ENCODE measurements at regions not wholly inside any gene's neighbourhood (a gene's known extent, or its start where the extent isn't known, plus 50 kb on each side); places are given as distances from the start of the nearest gene placed in this dataset.

DNA sequence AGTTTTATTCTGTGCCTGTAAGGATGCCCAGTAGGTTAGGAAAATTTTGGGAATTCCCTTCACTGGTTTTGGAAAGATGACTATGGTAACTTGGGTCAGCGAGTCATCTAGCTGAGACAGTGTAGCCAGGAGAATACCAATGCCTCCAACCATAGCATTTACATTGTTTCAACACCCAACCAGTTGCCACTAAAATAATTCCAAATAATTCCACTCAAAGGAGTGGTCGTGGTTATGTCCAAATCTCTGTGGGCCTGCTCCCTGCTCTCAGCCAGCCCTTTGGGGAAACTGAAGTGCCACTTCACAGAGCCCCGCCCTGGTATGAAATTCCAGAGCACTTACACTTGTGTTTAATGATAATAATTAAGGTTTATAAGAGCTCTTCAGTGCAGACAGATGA lies 310.5 kb downstream of the PLK2 start:
- Histone ChIP-seq H3K27ac (no peak overlapping the region), H3K9me3 (no peaks in the 10 kb centered on the region), H3K4me3 (no peak overlapping the region), H3K4me1 (no peaks in the 10 kb centered on the region), H3K36me3 (replicated peaks in 1 of 2; ENCODE audit: insufficient read depth in 1 of 2, low read depth in 2 of 2) (no peaks in the 10 kb centered on the region), H3K27me3 (no peaks in the 10 kb centered on the region)
- ATAC-seq (no peak), DNase-seq (no peak)
- intact Hi-C loops (cut with DNase I): no loop called here
- TF ChIP-seq POLR2A (IDR thresholded peaks at IDR 0.05): no peak
- TF ChIP-seq, protein P1, sequence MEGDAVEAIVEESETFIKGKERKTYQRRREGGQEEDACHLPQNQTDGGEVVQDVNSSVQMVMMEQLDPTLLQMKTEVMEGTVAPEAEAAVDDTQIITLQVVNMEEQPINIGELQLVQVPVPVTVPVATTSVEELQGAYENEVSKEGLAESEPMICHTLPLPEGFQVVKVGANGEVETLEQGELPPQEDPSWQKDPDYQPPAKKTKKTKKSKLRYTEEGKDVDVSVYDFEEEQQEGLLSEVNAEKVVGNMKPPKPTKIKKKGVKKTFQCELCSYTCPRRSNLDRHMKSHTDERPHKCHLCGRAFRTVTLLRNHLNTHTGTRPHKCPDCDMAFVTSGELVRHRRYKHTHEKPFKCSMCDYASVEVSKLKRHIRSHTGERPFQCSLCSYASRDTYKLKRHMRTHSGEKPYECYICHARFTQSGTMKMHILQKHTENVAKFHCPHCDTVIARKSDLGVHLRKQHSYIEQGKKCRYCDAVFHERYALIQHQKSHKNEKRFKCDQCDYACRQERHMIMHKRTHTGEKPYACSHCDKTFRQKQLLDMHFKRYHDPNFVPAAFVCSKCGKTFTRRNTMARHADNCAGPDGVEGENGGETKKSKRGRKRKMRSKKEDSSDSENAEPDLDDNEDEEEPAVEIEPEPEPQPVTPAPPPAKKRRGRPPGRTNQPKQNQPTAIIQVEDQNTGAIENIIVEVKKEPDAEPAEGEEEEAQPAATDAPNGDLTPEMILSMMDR (IDR thresholded peaks at IDR 0.05): no peak
- WGBS, 2 donors: 83 to 88% methylated on average over 3 of the region's 3 CpGs

DNA sequence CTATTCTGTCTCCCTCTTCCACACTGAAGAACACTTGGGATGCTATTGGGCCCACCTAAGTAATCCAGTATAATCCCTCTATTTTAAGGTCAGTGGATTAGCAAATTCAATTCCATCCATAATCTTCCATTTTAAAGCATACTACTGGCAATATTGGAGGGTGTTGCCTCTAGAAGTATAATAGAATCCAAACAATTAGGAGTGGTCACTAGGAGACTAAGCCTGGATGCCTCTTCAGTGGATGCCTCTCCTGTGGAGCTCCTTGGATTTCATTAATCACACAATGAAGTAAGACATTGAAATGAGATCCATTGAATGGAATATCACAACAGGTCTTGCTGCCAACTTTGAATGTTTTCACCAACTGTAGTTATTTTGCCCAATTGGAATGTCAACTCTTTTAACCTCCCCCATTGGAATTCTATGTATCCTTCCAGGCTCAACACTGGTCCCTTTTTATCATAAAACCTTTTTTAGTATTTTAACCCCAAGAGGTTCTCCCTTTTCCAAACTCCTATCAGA lies 311.6 kb downstream of the PLK2 start:
- Histone ChIP-seq H3K27ac (no peak overlapping the region), H3K4me3 (no peak overlapping the region)
- intact Hi-C loops (cut with DNase I): no loop called here

DNA sequence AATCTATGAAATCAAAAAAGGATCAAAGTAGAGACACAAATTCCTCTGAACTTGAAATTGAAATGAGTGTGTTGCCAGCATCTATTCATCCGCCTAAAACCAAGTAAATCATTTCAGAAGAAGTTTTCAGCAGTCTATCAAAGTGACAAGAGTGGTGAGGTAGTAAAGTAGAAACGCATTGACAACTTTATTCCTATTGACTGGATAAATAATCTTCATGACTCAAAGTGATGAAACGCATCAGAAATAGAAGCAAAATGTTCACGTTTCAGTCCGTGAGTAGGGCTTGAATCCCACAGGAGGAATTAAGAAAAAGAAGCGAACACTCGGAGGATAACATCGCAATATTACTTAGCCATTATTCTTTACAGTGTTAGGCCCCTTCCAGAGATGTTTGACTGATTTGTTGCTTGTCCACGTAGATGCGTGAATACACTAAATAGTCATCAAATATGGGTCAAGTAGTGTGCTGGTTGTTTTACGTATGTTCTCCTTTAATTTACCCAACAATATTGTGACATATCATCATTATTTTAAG lies 314.4 kb downstream of the PLK2 start:
- ATAC-seq: no peak
- TF ChIP-seq POLR2A (IDR thresholded peaks at IDR 0.05): no peak
- TF ChIP-seq, protein P1 (IDR thresholded peaks at IDR 0.05): no peak
- H3K9me3 ChIP-seq: no peaks in the 10 kb centered on the region
- DNase-seq: no peak
- H3K36me3 ChIP-seq (replicated peaks in 1 of 2; ENCODE audit: insufficient read depth in 1 of 2, low read depth in 2 of 2): no peaks in the 10 kb centered on the region
- H3K27me3 ChIP-seq: no peaks in the 10 kb centered on the region
- H3K4me1 ChIP-seq: no peaks in the 10 kb centered on the region
- 87 to 90% methylated on average over 11 of the region's 11 CpGs for WGBS, 2 donors
- intact Hi-C loops (cut with DNase I): no loop called here
- no peak overlapping the region for H3K27ac ChIP-seq
- no peak overlapping the region for H3K4me3 ChIP-seq

More for the DNA sequence above, 311.6 kb downstream of the PLK2 start:
- TF ChIP-seq, protein P1 (IDR thresholded peaks at IDR 0.05): no peak
- no peak for TF ChIP-seq POLR2A (IDR thresholded peaks at IDR 0.05)
- no peaks in the 10 kb centered on the region for H3K4me1 ChIP-seq
- H3K27me3 ChIP-seq: no peaks in the 10 kb centered on the region
- DNase-seq (no peak), ATAC-seq (no peak)
- H3K36me3 ChIP-seq (replicated peaks in 1 of 2; ENCODE audit: insufficient read depth in 1 of 2, low read depth in 2 of 2): no peaks in the 10 kb centered on the region
- no peaks in the 10 kb centered on the region for H3K9me3 ChIP-seq

DNA sequence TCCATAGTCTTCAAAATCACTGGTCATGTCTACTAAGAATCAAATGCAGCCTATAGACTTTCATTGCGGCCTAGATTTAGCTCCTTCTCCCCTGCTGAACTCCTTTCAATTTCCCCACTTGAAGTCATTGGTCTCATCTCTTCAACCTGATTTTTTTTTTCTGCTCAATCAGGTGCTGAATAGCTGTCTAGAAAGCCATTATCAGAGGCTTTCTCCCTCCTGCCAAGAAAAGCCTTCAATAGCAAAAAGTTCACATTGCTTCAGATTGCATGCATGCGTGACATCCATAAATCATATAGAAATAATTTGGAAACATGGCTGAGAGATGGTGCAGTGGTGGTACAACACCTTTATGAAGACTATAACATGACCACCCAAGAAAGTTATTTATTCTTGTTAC lies 316.2 kb downstream of the PLK2 start:
- 88 to 93% methylated on average over 2 of the region's 2 CpGs for WGBS, 2 donors
- no peak overlapping the region for H3K27ac ChIP-seq
- H3K36me3 ChIP-seq (replicated peaks in 1 of 2; ENCODE audit: insufficient read depth in 1 of 2, low read depth in 2 of 2): no peaks in the 10 kb centered on the region
- H3K4me1 ChIP-seq: no peaks in the 10 kb centered on the region
- no peak for ATAC-seq
- intact Hi-C loops (cut with DNase I): no loop called here
- DNase-seq: no peak
- H3K27me3 ChIP-seq: no peaks in the 10 kb centered on the region
- no peak for TF ChIP-seq POLR2A (IDR thresholded peaks at IDR 0.05)
- TF ChIP-seq, protein P1 (IDR thresholded peaks at IDR 0.05): no peak
- no peak overlapping the region for H3K4me3 ChIP-seq
- H3K9me3 ChIP-seq: no peaks in the 10 kb centered on the region

DNA sequence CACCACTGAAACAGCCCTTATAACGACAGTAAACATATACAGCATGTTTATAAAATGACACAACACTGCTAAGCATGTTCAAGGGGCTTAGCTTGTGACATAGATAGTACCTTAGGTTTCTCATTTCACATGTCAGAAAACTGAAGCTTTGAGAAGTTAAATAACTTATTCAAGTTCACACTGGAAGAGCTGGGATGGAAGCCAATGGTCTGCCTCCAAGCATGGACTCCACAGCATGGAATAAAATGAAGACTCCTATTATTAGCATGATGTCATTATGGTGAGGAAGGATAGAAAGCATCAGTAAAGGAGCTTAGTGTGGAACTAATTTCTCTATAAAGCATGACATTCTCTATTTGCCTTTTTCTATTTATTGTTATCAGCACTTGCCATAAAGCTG lies 316.7 kb downstream of the PLK2 start:
- TF ChIP-seq, protein P1 (IDR thresholded peaks at IDR 0.05): no peak
- no peak for TF ChIP-seq POLR2A (IDR thresholded peaks at IDR 0.05)
- DNase-seq: no peak
- Histone ChIP-seq H3K4me1 (no peaks in the 10 kb centered on the region), H3K27me3 (no peaks in the 10 kb centered on the region), H3K36me3 (replicated peaks in 1 of 2; ENCODE audit: insufficient read depth in 1 of 2, low read depth in 2 of 2) (no peaks in the 10 kb centered on the region), H3K9me3 (no peaks in the 10 kb centered on the region), H3K4me3 (no peak overlapping the region), H3K27ac (no peak overlapping the region)
- 21 to 38% methylated on average over 1 of the region's 1 CpG for WGBS, 2 donors
- intact Hi-C loops (cut with DNase I): no loop called here
- no peak for ATAC-seq
